ENCODE measurements at regions not wholly inside any gene's neighbourhood (a gene's known extent, or its start where the extent isn't known, plus 50 kb on each side); places are given as distances from the start of the nearest gene placed in this dataset.
A peak's percentile ranks its signal among the peaks of the same experiment; 100 is the strongest.

GRCh38 chr12:46468813-46469212 is 96.2 kb upstream of the SLC38A2 start:
- Mint-ChIP-seq H3K36me3 (ENCODE audit: insufficient read depth) (no peaks in the 10 kb centered on the region), H3K4me1 (ENCODE audit: low read depth) (peaks cover 13% of the 10 kb centered on the region), H3K9me3 (ENCODE audit: low read depth) (no peaks in the 10 kb centered on the region), H3K27ac (no peak overlapping the region), H3K4me3 (ENCODE audit: low read depth) (no peak overlapping the region), H3K27me3 (no peaks in the 10 kb centered on the region)
- no peak for DNase-seq (ENCODE audit: low spot score, unreplicated experiment)
- TF ChIP-seq, protein P1, sequence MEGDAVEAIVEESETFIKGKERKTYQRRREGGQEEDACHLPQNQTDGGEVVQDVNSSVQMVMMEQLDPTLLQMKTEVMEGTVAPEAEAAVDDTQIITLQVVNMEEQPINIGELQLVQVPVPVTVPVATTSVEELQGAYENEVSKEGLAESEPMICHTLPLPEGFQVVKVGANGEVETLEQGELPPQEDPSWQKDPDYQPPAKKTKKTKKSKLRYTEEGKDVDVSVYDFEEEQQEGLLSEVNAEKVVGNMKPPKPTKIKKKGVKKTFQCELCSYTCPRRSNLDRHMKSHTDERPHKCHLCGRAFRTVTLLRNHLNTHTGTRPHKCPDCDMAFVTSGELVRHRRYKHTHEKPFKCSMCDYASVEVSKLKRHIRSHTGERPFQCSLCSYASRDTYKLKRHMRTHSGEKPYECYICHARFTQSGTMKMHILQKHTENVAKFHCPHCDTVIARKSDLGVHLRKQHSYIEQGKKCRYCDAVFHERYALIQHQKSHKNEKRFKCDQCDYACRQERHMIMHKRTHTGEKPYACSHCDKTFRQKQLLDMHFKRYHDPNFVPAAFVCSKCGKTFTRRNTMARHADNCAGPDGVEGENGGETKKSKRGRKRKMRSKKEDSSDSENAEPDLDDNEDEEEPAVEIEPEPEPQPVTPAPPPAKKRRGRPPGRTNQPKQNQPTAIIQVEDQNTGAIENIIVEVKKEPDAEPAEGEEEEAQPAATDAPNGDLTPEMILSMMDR (IDR thresholded peaks at IDR 0.05; ENCODE audit: unreplicated experiment): no peak

- no peaks in the 10 kb centered on the region for H3K9me3 Mint-ChIP-seq (ENCODE audit: low read depth)
- TF ChIP-seq, protein P1 (IDR thresholded peaks at IDR 0.05; ENCODE audit: unreplicated experiment): no peak
- no peaks in the 10 kb centered on the region for H3K36me3 Mint-ChIP-seq (ENCODE audit: insufficient read depth)
- no peak for DNase-seq (ENCODE audit: low spot score, unreplicated experiment)
- H3K27me3 Mint-ChIP-seq: no peaks in the 10 kb centered on the region
- H3K4me3 Mint-ChIP-seq (ENCODE audit: low read depth): no peak overlapping the region
- H3K27ac Mint-ChIP-seq: no peak overlapping the region
- peaks cover 9% of the 10 kb centered on the region for H3K4me1 Mint-ChIP-seq (ENCODE audit: low read depth)
These were observed 95.6 kb upstream of the SLC38A2 start for GRCh38 chr12:46468160-46468559.

DNA sequence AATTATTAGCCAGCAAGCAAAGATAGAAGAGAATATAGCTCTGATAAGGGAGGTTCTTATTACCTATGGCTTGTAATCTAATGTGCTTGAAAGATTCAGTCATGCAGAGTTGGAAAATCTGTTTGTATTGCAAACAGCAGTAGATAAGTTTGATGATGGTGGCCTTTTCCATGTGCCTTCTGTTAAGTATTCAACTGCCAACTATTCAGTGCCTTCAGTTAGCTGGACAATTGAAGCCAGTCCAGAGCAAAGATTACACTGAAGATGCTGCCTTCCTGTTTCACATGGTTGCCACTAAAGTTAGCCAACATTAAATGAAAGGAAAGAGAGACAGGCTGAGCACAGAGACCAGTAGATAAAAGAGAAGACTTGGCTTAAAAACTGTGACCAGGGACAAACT is 92.7 kb upstream of the SLC38A2 start:
- no peaks in the 10 kb centered on the region for H3K27me3 Mint-ChIP-seq
- H3K27ac Mint-ChIP-seq: no peak overlapping the region
- peaks cover 16% of the 10 kb centered on the region for H3K4me1 Mint-ChIP-seq (ENCODE audit: low read depth)
- DNase-seq (ENCODE audit: low spot score, unreplicated experiment): no peak
- no peaks in the 10 kb centered on the region for H3K9me3 Mint-ChIP-seq (ENCODE audit: low read depth)
- TF ChIP-seq, protein P1 (IDR thresholded peaks at IDR 0.05; ENCODE audit: unreplicated experiment): no peak
- no peaks in the 10 kb centered on the region for H3K36me3 Mint-ChIP-seq (ENCODE audit: insufficient read depth)
- H3K4me3 Mint-ChIP-seq (ENCODE audit: low read depth): no peak overlapping the region

DNA sequence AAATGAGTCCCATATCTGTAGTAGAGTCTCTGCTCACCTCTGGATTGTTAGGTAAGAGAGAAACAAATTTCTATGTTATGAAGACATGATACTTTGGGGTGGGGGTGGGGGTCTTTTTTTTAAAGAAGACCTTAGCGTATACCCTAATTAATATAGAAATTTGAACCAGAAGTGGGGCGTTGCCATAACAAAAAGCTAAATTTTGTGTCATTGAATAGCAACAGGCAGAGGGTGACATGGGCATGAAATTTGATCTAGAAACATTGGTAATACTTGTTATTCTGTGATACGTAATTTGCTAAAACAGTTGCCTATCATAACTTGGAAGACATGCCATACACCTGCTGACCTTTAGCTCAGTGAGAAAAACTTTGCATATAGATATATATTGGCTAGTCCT is 92.3 kb upstream of the SLC38A2 start:
- Mint-ChIP-seq H3K9me3 (ENCODE audit: low read depth) (no peaks in the 10 kb centered on the region), H3K36me3 (ENCODE audit: insufficient read depth) (no peaks in the 10 kb centered on the region), H3K4me1 (ENCODE audit: low read depth) (peaks cover 16% of the 10 kb centered on the region), H3K4me3 (ENCODE audit: low read depth) (no peak overlapping the region), H3K27ac (no peak overlapping the region), H3K27me3 (no peaks in the 10 kb centered on the region)
- TF ChIP-seq, protein P1 (IDR thresholded peaks at IDR 0.05; ENCODE audit: unreplicated experiment): no peak
- DNase-seq (ENCODE audit: low spot score, unreplicated experiment): no peak

DNA sequence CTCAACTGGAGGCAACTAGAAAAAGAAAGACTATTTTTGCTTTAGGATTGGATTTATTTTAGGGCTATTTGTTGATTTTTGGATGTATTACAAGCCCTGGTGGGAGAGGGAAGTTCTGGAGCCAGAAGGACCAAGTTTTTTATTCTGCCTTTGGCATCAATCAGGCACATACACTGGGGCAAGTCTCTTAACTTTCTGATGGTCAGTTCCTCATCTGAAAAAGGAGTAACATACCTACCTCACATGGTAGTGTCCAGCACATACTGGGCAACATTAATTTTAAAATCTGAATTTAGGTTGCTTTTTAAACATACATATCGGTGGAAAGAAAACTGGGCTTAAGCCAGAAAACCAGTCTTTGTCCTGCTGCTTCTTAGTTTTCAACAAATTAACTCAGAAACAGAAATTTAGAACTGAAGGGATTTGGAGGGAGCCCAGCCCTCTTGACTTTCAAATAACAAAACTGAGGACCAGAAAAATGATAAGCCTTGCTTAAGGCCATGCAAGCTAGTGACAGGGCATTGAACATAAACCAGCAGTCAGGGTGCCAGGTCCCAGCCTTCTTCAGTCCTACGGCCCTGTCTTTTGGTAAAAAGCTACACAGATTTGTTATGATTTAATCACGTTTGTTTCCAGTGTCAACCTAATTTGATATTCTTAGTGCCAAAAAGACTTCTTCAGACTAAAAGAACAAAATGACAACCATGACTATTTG is 90.2 kb upstream of the SLC38A2 start:
- TF ChIP-seq, protein P1 (IDR thresholded peaks at IDR 0.05; ENCODE audit: unreplicated experiment): no peak
- peaks cover 16% of the 10 kb centered on the region for H3K4me1 Mint-ChIP-seq (ENCODE audit: low read depth)
- peak overlapping the region; percentile 15 for H3K27ac Mint-ChIP-seq
- no peaks in the 10 kb centered on the region for H3K9me3 Mint-ChIP-seq (ENCODE audit: low read depth)
- DNase-seq (ENCODE audit: low spot score, unreplicated experiment): no peak
- no peaks in the 10 kb centered on the region for H3K36me3 Mint-ChIP-seq (ENCODE audit: insufficient read depth)
- H3K4me3 Mint-ChIP-seq (ENCODE audit: low read depth): no peak overlapping the region
- H3K27me3 Mint-ChIP-seq: no peaks in the 10 kb centered on the region

Measured in progenitor cell of endocrine pancreas (in vitro differentiated cells).